PC-3 (cell line): ENCODE measurements at regions not wholly inside any gene's neighbourhood (a gene's known extent, or its start where the extent isn't known, plus 50 kb on each side); places are given as distances from the start of the nearest gene placed in this dataset.
A peak's percentile ranks its signal among the peaks of the same experiment; 100 is the strongest.

ENCODE experiments used
- ATAC-seq: fragments of 200-7000 bp; cut with Tn5 transposase; 2 replicates; pipeline ENCODE4 v1.9.1; 2020; ENCODE audit warnings: mild to moderate bottlenecking, moderate library complexity
- BruUV-seq: library from RNA; stranded (reverse); fragments of 400-500 nt; replicated peaks from 2 replicates; lab custom pipeline; 2021; lab: Mats Ljungman, UMichigan
- CTCF ChIA-PET: fragments of 300-600 bp; sonication (Branson Sonifier 250); formaldehyde crosslinking; loops from one replicate; lab custom pipeline; 2022; ENCODE audit warnings: antibody characterized with exemption; lab: Charles Lee
- POLR2A ChIA-PET: fragments of 300-600 bp; sonication (Branson Sonifier 250); formaldehyde crosslinking; loops from one replicate; lab custom pipeline; 2022; ENCODE audit warnings: antibody characterized with exemption; ENCODE audit not compliant: unreplicated experiment; lab: Charles Lee
- DNase-seq: peaks from one replicate; pipeline ENCODE4 v3.0.0-alpha.2; 2015
- H2AFZ ChIP-seq: fragments of 300-600 bp; sonication (generic); 2 replicates; pipeline ENCODE4 v1.6.0; 2016; ENCODE audit warnings: antibody characterized with exemption, low read length
- H3F3A ChIP-seq: fragments of 300-600 bp; sonication (generic); one replicate; pipeline ENCODE4 v1.6.0; 2017; ENCODE audit warnings: antibody characterized with exemption, low read length, control low read depth, mild to moderate bottlenecking; ENCODE audit not compliant: unreplicated experiment
- H3K27ac ChIP-seq: fragments of 300-600 bp; sonication (generic); 2 replicates; pipeline ENCODE4 v1.5.1; 2016; ENCODE audit warnings: mild to moderate bottlenecking, low read length
- H3K27me3 ChIP-seq: fragments of 300-600 bp; sonication (generic); 2 replicates; pipeline ENCODE4 v1.6.1; 2016; ENCODE audit warnings: low read length, mixed read lengths
- H3K36me3 ChIP-seq: fragments of 300-600 bp; sonication (generic); 2 replicates; pipeline ENCODE4 v1.6.1; 2016; ENCODE audit warnings: low read depth, mixed run types, low read length, mixed read lengths
- H3K4me1 ChIP-seq: fragments of 300-600 bp; sonication (generic); 2 replicates; pipeline ENCODE4 v1.5.1; 2016; ENCODE audit warnings: low read length; ENCODE audit not compliant: insufficient read depth
- H3K4me2 ChIP-seq: fragments of 300-600 bp; sonication (generic); 2 replicates; pipeline ENCODE4 v1.6.0; 2016; ENCODE audit warnings: low read length
- H3K4me3 ChIP-seq: fragments of 300-600 bp; sonication (generic); 2 replicates; pipeline ENCODE4 v1.5.1; 2016; ENCODE audit warnings: mild to moderate bottlenecking, low read length, mixed read lengths
- H3K79me2 ChIP-seq: fragments of 300-600 bp; sonication (generic); 2 replicates; pipeline ENCODE4 v1.6.1; 2017; ENCODE audit warnings: low read length, mixed read lengths
- H3K9ac ChIP-seq: fragments of 300-600 bp; sonication (generic); 2 replicates; pipeline ENCODE4 v1.6.0; 2016; ENCODE audit warnings: mild to moderate bottlenecking, low read length
- H3K9me2 ChIP-seq: fragments of 300-600 bp; sonication (generic); replicated peaks from 2 replicates; pipeline ENCODE4 v1.6.1; 2016; ENCODE audit warnings: mixed run types, low read length, mixed read lengths
- H3K9me3 ChIP-seq: fragments of 300-600 bp; sonication (generic); 2 replicates; pipeline ENCODE4 v1.6.1; 2016; ENCODE audit warnings: low read length, mixed read lengths
- H4K20me1 ChIP-seq: fragments of 300-600 bp; sonication (generic); 2 replicates; pipeline ENCODE4 v1.6.1; 2016; ENCODE audit warnings: low read length, mixed read lengths
- CTCF ChIP-seq: fragments of 300-600 bp; sonication (generic); conservative IDR thresholded peaks from 2 replicates; pipeline ENCODE4 v1.5.1; 2017; ENCODE audit warnings: antibody characterized with exemption, low read depth, mild to moderate bottlenecking, low read length
- EZH2 ChIP-seq: fragments of 300-600 bp; sonication (generic); IDR thresholded peaks from one replicate; pipeline ENCODE4 v1.6.1; 2017; ENCODE audit warnings: antibody characterized with exemption, mild to moderate bottlenecking, low read length; ENCODE audit not compliant: unreplicated experiment
- EZH2phosphoT487 ChIP-seq: fragments of 300-600 bp; sonication (generic); IDR thresholded peaks from 2 replicates; pipeline ENCODE4 v1.6.1; 2018; ENCODE audit warnings: mild to moderate bottlenecking, antibody characterized with exemption, low read length, borderline replicate concordance
- intact Hi-C: fragments of 100-400 bp; cut with micrococcal nuclease; formaldehyde crosslinking; loops from 2 replicates; pipeline ENCODE4 v1.9.0; 2023

- H2AFZ ChIP-seq = no peak overlapping the region
- ATAC-seq (no peak), DNase-seq (peak; percentile 4)
- H3K79me2 ChIP-seq = no peaks in the 10 kb centered on the region
- H3K4me3 ChIP-seq = no peak overlapping the region
- H3K9ac ChIP-seq = no peak overlapping the region
- TF ChIP-seq EZH2phosphoT487 = no peak
- TF ChIP-seq CTCF = no peak
- no peak for TF ChIP-seq EZH2
- intact Hi-C loops = no loop called here
- no peaks in the 10 kb centered on the region for H4K20me1 ChIP-seq
- BruUV-seq = no TSS peak
- ChIA-PET CTCF (no interaction called here), POLR2A (no interaction called here)
- H3K4me1 ChIP-seq = no peaks in the 10 kb centered on the region
- no peaks in the 10 kb centered on the region for H3K27me3 ChIP-seq
- no peaks in the 10 kb centered on the region for H3K36me3 ChIP-seq
- H3K9me2 ChIP-seq = no peaks in the 10 kb centered on the region
- H3K27ac ChIP-seq = no peak overlapping the region
- H3K4me2 ChIP-seq = no peak overlapping the region
- no peaks in the 10 kb centered on the region for H3F3A ChIP-seq
- no peaks in the 10 kb centered on the region for H3K9me3 ChIP-seq
Measured at GRCh38 chr13:86976521-86977324, 694.4 kb upstream of the SLITRK5 start.

- ATAC-seq (no peak), DNase-seq (no peak)
- intact Hi-C loops = no loop called here
- BruUV-seq = no TSS peak
- no peak overlapping the region for H3K9ac ChIP-seq
- H3K27ac ChIP-seq = no peak overlapping the region
- ChIA-PET POLR2A (no interaction called here), CTCF (no interaction called here)
- no peak overlapping the region for H2AFZ ChIP-seq
- no peaks in the 10 kb centered on the region for H3K79me2 ChIP-seq
- H3K36me3 ChIP-seq = no peaks in the 10 kb centered on the region
- H3K9me3 ChIP-seq = no peaks in the 10 kb centered on the region
- no peaks in the 10 kb centered on the region for H3K4me1 ChIP-seq
- no peaks in the 10 kb centered on the region for H3F3A ChIP-seq
- TF ChIP-seq EZH2 (no peak), CTCF (no peak), EZH2phosphoT487 (no peak)
- no peaks in the 10 kb centered on the region for H3K9me2 ChIP-seq
- H4K20me1 ChIP-seq = no peaks in the 10 kb centered on the region
- H3K4me2 ChIP-seq = no peak overlapping the region
- H3K27me3 ChIP-seq = no peaks in the 10 kb centered on the region
- no peak overlapping the region for H3K4me3 ChIP-seq
Measured at GRCh38 chr13:86986448-86986847, 684.7 kb upstream of the SLITRK5 start.

- TF ChIP-seq CTCF (no peak), EZH2phosphoT487 (no peak), EZH2 (no peak)
Measured at GRCh38 chr13:86992251-86992650, 678.9 kb upstream of the SLITRK5 start.

More at GRCh38 chr13:86992251-86992650, 678.9 kb upstream of the SLITRK5 start:
- intact Hi-C loops = no loop called here
- no peaks in the 10 kb centered on the region for H4K20me1 ChIP-seq
- no peaks in the 10 kb centered on the region for H3K36me3 ChIP-seq
- POLR2A ChIA-PET = no interaction called here
- no peak overlapping the region for H3K4me3 ChIP-seq
- BruUV-seq = no TSS peak
- H2AFZ ChIP-seq = no peak overlapping the region
- no peaks in the 10 kb centered on the region for H3F3A ChIP-seq
- no peaks in the 10 kb centered on the region for H3K9me2 ChIP-seq
- no peak overlapping the region for H3K9ac ChIP-seq
- CTCF ChIA-PET = no interaction called here
- H3K27me3 ChIP-seq = no peaks in the 10 kb centered on the region
- H3K27ac ChIP-seq = no peak overlapping the region
- ATAC-seq (no peak), DNase-seq (no peak)
- no peaks in the 10 kb centered on the region for H3K9me3 ChIP-seq
- H3K4me2 ChIP-seq = no peak overlapping the region
- H3K4me1 ChIP-seq = no peaks in the 10 kb centered on the region
- H3K79me2 ChIP-seq = no peaks in the 10 kb centered on the region
